ENCODE measurements at regions not wholly inside any gene's neighbourhood (a gene's known extent, or its start where the extent isn't known, plus 50 kb on each side); places are given as distances from the start of the nearest gene placed in this dataset.

DNA sequence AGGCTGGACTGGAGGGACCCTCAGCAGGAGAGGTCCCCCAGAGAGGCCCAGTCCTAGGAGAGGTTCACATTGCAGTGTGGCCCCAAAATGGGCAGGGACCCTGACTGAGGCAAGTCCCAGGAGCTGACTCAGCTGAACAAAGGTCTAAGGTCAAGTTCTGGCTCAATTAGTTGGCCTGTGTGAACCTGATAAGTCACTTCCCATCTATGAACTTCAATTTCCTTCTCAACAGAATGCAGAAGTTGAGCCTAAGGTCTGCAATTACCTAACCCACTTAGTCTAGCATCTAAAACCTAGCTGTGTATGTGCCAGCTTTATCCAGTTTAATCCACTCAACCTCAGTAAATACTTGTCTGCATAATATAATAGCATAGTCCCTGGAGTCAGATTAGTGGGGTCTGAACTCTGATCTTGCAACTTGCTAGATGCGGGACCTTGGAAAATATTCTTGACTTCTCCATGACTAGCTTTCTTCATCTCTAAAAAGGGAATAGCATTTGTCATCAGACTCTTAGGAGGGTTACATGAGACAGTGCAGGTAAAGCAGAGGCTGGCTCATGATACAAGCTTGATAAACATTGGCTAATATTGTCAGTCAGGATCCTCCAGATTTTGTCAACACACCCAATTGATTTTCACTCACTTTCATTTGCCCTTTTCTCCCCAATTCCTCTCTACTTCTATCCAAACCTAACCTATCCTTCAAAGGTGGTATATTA lies 465.5 kb downstream of the INSC start:
- no peak for DNase-seq (ENCODE audit: low read depth in 2 of 2)

DNA sequence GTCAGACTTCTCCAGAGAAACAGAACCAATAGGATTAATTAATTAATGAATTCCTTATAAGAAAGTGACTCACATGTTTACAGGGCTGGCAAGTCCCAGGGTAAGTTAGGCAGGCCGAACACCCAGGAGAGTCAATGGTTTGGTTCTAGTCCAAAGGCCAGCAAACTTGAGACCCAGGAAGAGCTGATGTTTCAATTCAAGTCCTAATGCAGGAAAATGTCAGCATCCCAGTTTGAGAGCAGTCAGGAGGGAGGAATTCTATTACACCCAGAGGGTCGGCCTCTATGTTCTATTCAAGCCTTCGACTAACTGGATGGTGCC lies 466.0 kb downstream of the INSC start:
- DNase-seq (ENCODE audit: low read depth in 2 of 2) = no peak

DNA sequence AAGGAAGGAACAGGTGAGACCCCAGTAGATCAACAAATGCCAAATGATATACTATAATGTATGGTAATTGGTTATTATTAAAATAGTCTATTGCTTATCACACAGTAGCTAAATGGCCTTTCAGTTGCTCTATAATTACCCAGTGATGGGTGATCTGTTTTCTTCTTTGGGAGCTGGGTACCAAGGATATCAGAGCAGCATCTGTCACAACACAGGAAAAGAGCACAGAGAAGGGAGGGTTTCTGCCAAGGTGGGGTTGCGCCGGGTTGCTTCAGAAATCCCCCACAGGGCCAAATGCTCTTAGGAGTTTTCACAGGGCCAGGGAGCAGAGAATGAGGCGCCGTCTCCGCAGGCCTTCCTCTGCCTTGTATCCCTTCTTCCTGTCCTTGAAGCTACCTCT lies 469.4 kb downstream of the INSC start:
- DNase-seq (ENCODE audit: low read depth in 2 of 2) = no peak

DNA sequence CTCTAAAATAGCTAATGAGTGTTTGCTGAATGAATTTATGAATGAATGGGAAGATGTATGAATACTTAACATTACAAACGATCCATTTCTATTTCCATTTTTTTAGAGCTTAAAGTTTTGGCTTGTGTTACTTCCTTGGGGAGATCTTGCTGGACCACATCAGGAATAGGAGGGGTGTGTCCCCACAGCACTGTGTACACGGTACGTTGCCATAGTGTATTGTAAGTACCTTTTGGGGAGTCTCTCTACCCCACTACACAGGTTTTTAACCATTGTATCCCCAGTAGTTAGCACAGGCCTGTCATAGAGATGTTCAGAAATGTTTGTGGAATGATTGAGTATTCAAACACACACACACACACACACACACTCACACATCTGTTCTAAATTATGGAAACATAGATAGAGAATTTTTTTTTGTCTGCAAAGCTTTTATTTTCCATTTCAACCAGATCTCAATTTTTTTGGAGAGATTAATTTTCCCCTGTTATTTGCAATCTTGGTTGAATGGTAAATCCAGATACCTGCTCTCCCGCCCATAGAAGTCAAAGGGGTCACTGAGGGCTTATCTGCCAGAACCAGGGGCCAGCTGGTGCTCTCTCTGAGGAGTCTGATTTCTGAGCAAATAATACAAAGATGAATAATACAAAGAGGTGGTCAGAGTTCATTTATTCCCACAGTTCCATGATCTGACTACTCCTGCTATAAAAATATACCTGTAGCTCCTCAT lies 471.0 kb downstream of the INSC start:
- no peak for DNase-seq (ENCODE audit: low read depth in 2 of 2)

DNA sequence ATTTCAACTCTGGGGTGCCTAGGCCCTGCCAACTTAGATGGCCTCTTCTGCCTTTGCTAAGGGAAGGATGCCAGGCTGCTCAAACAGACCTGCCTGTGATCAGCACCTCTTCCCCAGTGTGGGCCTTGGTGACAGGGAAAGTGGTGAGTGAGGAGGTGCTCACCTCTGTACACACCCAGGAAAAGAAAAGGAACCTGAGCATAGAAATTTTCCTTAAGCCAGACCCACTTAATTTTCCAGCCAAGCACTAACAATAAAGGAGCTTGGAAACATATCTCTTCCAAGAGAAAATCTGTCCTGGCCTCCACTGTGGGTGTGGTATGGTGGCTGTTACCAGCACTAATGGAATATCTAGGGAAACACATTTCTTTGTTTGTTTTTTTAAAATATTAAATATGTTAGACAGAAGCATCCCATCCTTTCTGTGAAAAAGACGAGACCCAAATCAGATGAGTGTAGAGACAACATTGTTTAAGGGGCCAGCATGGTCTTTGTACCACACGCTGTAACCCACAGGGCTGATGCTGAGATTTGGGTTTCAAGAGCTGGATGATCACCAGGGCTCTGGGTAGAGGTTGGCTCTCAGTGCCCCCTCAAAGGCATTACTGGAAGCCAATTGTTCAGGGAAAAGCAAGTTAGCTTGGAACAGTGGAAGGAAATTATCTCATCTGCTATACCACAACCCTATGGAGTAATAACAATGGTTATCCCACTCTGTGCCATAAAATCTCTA lies 472.2 kb downstream of the INSC start:
- no peak for DNase-seq (ENCODE audit: low read depth in 2 of 2)

DNA sequence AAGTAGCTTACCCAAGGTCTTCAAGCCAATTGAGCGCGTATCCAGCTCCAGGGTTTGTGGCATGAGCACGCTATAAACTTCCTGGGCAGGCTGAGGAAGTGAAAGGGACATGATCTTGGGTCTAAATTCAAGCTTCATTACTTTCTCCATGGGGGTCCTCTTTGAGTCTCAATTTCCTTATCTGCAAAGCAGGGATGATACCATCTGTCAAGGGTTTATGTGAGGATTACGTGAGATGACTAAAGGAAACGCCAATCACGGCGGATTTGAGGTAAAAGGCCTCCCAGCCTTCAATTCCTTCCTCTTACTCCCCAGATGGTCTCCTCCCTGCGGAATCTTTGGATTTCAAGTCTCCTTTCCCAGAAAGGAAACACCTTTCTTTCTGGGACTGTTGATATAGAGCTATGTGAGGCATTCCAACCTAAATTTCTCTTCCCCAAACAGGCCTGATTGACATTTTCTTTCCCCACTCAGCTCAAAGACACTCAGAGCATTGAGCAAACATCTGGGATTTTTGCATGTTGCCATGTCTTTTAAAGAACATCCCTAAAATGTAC lies 474.4 kb downstream of the INSC start:
- DNase-seq (ENCODE audit: low read depth in 2 of 2) = no peak

DNA sequence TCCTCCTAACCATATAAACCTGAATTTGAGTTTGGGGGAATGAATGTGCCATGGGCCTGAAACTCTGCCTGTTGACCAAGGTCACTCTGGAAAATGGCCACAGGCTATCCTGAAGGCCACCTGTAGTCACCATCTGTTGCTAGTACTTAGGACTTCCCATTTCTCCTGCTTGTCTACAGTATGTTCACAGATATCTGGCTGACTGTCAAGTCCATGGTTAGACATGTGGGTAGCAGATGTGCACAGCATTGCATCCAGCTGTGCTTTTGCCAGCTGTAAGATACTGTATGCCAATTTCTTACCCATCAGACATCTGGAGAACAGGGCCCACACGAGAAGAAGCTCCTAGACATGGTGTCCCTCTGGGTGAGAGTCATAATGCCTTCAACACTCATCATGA lies 475.4 kb downstream of the INSC start:
- DNase-seq (ENCODE audit: low read depth in 2 of 2) = no peak

DNA sequence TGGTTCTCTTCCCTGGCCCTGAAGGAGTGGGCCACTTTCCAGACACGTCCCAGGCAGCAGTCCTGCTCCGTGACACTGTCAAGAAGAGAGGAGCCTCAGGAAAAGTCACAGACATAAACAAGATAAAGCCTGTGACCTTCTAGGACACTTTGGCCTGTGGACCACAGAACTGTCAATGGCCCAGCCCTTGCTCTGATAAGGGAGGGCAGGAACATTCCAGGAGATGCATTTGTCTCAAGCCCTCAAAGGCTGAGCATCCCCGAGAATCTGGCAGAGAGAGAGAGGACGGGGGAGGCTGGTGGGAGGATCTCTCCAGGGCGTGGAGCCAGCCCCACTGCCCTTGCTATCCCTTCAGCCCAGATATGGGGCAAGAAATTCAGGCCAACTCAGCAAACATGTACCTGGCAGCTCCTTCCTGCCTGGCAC lies 476.4 kb downstream of the INSC start:
- no peak for DNase-seq (ENCODE audit: low read depth in 2 of 2)

DNA sequence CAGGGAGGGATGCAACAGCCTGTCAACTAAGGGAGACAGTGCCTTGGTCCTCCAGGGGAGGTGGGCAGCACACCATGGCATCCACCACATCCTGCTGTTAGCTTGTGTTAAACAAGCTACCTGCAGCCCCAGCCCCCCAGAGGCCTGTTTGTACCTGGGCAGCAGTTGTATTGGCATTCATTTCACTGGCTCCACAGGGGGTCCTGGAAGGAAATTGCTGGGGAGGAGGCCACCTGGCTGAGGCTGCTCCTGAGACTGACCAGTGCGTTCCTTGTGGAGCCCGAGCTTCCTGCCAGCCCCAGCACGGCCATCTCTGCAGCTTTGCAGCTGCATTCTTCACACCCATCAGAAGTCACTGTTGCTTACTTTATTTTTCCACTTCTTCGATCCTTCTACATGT lies 479.9 kb downstream of the INSC start:
- DNase-seq (ENCODE audit: low read depth in 2 of 2) = no peak

DNA sequence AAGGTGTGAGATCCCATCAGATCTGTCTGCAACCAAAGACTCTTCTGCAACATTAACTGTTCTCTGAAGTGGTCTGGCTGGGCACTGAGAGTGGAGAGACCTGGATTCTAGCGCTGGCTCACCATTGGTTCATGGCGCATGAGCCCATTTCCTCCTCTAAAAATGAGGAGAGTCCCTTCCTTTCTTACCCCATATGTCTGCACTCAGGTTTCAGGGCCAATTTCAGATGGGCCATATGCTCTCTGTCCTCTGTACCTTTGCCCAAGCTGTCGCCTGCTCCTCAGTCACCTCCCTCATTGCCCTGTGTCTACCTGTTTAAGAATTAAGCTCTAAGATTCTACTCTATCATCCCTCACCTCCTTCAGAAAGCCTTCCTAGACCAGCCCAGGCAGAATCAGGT lies 484.7 kb downstream of the INSC start:
- DNase-seq (ENCODE audit: low read depth in 2 of 2) = no peak

DNA sequence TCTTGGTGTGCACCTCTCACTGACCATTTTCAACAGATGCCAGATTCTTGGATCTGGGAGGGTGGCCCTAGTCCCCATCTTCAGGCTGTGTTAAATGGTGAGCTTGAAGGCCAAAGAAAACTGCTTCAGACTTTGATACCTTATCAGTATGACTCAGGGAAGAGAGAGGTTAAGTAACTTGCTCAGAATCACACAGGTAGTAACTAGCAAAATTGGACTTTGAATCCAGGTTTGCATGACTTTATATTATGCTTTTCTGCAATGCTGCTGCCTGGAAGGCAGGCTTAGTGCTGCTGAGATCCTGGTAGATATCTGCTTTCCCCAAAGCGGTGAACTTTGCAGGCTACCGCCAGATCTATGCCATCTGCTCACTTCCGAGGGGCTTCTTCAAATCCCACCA lies 487.3 kb downstream of the INSC start:
- DNase-seq (ENCODE audit: low read depth in 2 of 2) = no peak

DNA sequence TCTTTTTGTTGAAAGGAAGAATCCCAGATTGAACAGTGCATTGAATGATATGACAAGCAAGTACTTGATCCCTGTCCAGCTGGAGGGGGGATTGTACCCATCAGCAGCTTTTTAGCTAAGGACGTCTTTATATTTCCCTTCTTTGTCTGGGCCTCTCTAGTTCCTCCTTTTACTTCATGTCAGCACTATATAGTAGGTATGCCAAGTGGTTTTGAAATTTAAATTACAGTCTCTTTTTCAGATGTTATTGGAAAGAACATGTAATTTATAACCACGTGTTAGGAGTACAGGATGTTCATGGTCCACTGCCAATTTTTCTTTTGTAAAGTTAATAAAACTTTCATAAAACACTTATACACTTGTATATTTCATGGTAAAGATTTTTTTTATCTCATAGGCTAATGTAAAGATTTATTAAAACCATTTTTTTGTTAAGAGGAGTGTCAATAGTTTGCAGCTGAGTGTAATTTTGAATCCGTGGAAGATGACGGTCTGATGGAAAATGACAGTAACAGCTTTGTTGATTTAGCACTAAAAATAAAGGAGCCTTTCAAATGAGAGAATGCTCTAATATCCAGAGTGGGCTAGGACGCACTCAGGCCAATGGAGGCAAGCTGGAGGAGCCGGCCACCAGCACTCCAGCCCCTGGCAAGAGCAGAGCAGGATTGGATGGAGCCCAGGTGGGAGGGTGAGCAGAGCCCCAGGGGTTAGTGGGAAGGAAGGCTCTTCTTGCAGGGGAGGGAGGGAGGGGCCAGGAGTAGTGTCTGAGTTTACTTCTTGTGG lies 488.3 kb downstream of the INSC start:
- DNase-seq (ENCODE audit: low read depth in 2 of 2) = no peak

DNA sequence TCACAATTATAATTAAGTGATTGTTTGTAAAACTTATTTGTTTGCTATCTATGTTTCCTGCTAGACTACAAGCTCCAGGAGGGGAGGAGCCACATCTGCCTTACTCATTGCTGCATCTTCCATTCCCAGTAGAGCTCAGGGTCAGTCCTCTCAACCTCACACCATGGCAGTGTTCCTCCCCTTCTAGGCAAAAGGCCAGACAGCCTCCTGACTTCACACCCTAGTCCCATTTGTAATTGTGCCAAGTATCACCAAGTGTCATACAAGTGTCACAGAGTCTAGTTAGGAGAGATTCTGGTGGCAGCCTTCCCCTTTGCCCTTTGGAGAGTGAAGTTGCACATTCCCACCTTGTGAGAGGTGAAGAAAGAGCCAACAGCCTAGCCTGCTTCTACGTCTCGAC lies 490.4 kb downstream of the INSC start:
- DNase-seq (ENCODE audit: low read depth in 2 of 2) = no peak

DNA sequence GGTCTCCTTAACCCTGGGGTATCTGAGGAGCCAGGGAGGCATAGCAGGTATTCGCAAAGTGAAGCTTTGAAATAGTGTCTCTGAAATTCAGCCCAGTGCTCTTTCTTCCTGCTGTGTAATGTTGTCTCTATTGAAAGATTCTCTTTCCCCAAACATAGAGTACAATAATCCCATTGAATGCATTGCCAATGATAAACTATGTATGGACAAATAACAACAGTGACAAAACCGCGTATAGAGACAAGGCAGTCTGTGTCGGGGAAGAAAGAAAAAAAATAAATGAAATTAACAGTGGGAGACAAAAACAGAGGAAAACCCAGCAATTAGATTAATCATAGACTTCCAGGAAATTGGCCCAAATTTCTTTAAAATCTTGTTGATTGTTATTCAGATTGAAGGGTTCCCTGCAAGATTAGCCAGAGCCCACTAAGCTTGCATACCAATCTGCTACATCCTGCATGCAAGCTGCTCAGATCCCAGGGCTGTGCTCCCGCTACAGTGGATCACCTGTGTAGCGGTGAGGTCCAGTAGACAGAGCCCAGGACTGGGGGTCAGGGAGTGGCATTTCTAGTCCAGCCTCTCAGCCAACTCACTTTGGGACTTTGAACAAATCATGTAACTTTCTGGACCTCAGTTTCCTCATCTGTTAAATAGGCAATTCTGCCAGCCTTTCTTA lies 492.8 kb downstream of the INSC start:
- no peak for DNase-seq (ENCODE audit: low read depth in 2 of 2)

DNA sequence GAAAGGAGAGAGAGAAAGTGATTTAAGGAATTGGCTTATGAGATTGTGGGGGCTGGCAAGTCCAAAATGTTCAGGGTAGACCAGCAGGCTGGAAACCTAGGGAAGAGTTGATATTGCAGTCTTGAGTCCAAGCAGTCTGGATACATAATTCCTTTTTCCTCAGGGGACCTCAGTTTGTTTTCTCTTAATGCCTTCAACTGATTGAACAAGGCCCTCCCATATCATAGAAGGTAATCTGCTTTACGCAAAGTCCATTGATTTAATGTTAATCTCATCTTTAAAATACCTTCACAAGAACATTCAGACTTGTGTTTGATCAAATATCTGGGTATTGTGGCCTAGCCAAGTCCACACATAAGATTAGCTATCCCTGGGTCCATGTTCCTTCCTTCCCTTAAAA lies 494.7 kb downstream of the INSC start:
- no peak for DNase-seq (ENCODE audit: low read depth in 2 of 2)

DNA sequence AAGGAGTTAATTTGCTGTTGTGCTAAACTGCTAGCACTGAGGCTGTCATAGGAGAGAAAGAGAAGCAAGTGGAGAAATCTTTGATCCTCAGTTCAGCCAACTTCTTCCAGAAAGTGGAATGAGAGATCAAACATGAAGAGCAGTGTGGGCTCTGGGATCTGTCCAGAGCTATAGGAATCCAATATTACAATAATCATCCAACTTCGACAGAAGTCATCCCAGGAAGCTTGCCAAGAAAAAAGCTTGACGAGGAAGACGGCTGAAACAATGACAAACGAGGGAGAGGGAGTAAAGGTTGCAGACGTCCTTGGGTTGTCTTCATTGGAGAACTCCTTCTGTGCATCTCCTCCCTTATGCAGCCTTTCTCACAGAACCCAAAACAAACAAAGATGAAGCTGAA lies 496.2 kb downstream of the INSC start:
- DNase-seq (ENCODE audit: low read depth in 2 of 2) = no peak

DNA sequence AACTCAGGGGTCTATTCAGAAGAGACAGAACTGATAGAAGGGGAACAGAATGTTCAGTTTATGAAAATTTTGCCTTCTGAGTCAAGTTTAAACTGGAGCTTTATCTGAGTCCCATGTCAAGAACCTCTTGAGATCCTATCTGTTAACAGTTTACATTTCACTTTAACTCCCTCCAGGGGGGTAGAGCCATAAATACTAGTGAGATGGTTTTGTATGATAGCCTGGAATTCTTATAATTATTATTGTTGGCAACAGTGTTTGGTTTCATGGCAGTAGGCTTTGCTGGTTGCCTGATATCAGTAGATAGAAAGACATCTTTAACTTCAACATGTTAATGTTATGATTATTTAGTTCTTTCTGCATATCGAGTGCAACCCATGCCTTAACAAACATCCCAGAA lies 498.5 kb downstream of the INSC start:
- DNase-seq (ENCODE audit: low read depth in 2 of 2) = no peak

DNA sequence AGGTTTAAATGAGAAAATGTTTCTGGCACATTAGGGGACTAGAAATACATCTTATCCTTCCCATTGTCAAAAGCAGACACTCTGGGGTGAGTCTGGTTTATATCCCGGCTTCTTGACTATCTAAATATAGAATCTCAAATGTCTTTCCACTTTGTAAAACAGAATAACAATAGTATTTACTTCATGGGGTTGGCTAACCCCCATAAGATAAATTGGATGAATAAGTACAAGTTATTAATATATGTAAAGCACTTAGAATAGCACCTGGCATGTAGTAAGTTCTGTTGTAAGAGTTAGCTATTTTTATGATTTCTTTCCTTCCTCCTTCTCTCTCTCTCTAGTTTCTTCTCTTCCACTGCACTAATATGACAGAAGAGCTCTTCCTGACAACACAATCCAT lies 499.1 kb downstream of the INSC start:
- DNase-seq (ENCODE audit: low read depth in 2 of 2) = no peak

DNA sequence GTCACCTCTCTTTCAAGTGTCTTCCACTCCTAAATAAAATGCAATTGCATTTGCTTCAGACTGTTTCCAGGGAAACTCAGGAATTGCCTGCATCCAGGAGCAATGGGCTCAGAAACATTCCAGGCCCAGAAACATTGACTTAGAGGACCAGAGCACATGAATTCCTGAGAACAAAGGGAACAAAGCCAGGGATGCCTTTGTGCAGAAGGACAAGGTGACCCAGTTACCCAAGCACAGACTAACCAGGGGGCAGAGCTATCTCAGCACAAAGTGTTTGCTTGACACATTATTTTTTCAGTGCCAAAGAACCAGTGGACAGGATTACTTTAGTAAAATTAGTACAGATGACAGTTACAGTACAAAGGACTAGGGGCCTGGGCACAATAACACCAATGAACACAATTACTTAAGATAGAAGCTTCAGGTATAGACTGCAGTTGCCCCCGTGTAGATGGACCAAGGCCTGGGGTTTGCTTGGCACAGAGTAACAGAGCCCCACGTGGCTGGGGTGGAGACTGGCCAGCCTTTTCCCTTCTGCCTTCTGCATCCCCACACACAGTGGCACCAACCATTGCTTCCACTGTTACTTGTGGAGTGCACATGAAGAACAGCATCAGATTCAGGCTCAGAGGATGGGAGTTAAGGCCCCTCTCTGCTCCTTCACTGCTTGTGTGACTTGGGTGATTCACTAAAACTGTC lies 500.8 kb downstream of the INSC start:
- DNase-seq (ENCODE audit: low read depth in 2 of 2) = no peak

DNA sequence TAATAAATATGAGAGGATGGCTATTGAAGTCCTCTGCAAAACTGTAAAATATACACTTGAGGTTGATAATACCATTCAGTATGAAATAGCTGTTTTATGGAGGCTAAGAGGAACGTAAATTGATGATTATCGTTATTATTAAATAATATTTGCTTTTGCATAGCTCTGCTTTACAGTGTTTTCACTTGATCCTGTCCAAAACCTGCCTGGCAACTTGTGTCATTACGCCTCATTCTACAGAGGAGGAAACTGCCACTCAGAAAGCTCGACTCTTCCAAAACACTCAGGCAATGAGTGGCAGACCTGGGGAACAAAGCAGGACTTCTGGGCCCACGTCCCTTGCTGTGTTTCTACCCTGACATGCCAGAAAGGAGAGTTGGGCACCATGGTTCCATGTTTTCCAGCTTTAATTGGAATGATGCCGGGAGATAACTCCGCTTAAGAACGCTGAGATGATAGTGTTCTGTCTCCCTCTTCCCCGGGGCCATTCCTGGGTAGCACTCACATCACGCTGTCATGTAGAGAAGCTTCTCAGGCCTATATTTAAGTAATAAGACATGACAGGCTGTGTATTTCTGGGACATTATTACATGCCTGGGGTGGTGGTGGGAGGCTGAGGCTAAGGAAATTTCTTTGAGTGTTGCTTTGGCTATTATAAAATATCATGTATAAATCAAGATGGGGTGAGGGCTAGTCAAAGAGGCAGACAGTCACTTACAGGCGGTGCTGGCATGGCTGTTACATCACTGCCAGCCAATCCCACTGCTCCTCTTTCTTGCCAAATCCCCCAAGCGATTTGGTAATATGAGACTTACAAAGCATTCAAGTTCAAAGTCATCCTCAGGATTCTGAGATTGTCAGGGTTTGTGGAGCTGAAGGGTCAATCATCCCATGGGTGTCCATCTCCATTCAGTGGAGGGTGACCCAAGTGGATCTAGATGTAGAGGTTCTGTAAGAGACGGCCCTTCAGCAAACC lies 501.7 kb downstream of the INSC start:
- DNase-seq (ENCODE audit: low read depth in 2 of 2) = no peak

Data from stimulated activated CD4-positive, alpha-beta T cell treated with anti-CD3 and anti-CD28 coated beads, Interleukin-1b, Interleukin-23, amount 100 ng/mL, for 1 hour (primary cell).